ENCODE measurements at regions not wholly inside any gene's neighbourhood (a gene's known extent, or its start where the extent isn't known, plus 50 kb on each side); places are given as distances from the start of the nearest gene placed in this dataset.

GRCh38 chr10:88059190-88059589 is 195.8 kb downstream of the PTEN start:
- TF ChIP-seq EZH2phosphoT487 (IDR thresholded peaks at IDR 0.05; ENCODE audit: borderline replicate concordance, low read length) (no peak), CTCF (IDR thresholded peaks at IDR 0.05; ENCODE audit: low read depth, low read length, poor library complexity, severe bottlenecking) (no peak)

All from DOHH2 (cell line).